ENCODE measurements at regions not wholly inside any gene's neighbourhood (a gene's known extent, or its start where the extent isn't known, plus 50 kb on each side); places are given as distances from the start of the nearest gene placed in this dataset.

GRCh38 chr4:32909053-32909452 lies 2188.9 kb downstream of the PCDH7 start:
- TF ChIP-seq POLR2A (IDR thresholded peaks at IDR 0.05) (no peak), CTCF (IDR thresholded peaks at IDR 0.05) (no peak), EP300 (IDR thresholded peaks at IDR 0.05) (no peak), POLR2AphosphoS5 (IDR thresholded peaks at IDR 0.05) (no peak)
